ENCODE measurements at regions not wholly inside any gene's neighbourhood (a gene's known extent, or its start where the extent isn't known, plus 50 kb on each side); places are given as distances from the start of the nearest gene placed in this dataset.
"Not testable (repeated sequence)": the region's sequence is repeated elsewhere in the genome, so short reads cannot be mapped to it uniquely, and the experiment has no call there.

- H3K4me3 ChIP-seq (ENCODE audit: low read depth, low read length) = no peak overlapping the region
- TF ChIP-seq, protein P1, sequence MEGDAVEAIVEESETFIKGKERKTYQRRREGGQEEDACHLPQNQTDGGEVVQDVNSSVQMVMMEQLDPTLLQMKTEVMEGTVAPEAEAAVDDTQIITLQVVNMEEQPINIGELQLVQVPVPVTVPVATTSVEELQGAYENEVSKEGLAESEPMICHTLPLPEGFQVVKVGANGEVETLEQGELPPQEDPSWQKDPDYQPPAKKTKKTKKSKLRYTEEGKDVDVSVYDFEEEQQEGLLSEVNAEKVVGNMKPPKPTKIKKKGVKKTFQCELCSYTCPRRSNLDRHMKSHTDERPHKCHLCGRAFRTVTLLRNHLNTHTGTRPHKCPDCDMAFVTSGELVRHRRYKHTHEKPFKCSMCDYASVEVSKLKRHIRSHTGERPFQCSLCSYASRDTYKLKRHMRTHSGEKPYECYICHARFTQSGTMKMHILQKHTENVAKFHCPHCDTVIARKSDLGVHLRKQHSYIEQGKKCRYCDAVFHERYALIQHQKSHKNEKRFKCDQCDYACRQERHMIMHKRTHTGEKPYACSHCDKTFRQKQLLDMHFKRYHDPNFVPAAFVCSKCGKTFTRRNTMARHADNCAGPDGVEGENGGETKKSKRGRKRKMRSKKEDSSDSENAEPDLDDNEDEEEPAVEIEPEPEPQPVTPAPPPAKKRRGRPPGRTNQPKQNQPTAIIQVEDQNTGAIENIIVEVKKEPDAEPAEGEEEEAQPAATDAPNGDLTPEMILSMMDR (IDR thresholded peaks at IDR 0.05; ENCODE audit: control insufficient read depth, extremely low read depth, insufficient read depth) = no peak
- no peak for DNase-seq (ENCODE audit: low read depth)
Measured at GRCh38 chr7:8338206-8338605, 76.2 kb upstream of the ICA1 start.

DNA sequence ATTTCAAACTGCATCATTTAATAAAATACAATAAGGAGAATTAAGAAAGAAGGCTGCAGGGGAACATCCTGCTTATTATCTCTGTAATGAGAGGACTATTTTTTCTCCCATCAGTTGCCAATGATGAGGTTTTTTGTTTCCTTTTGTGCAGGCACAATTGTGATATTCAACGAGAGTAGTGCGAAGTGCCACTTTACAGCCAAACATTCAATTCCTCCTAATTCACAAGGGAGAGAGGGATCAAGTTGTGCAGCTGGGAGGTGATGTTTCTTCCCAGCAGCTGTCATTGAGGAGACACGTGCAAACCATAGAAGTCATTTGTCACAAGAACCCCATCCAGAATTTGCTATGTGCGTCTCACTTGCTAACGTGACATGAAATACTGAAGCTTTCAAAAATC lies 81.6 kb upstream of the ICA1 start:
- no peak for DNase-seq (ENCODE audit: low read depth)
- TF ChIP-seq, protein P1 (IDR thresholded peaks at IDR 0.05; ENCODE audit: control insufficient read depth, extremely low read depth, insufficient read depth) = no peak
- no peak overlapping the region for H3K4me3 ChIP-seq (ENCODE audit: low read depth, low read length)

- H3K4me3 ChIP-seq (ENCODE audit: low read depth, low read length); DNase-seq (ENCODE audit: low read depth): not testable (repeated sequence)
Measured at GRCh38 chr7:8347395-8347794, 85.4 kb upstream of the ICA1 start.

DNA sequence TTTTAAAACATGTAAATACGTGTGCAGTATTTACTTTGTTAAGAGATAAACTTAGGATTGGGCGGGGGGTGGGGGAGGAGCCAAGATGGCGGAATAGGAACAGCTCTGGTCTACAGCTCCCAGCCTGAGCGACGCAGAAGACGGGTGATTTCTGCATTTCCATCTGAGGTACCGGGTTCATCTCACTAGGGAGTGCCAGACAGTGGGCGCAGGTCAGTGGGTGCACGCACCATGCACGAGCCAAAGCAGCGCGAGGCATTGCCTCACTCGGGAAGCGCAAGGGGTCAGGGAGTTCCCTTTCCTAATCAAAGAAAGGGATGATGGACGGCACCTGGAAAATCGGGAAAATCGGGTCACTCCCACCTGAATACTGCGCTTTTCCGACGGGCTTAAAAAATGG lies 81.8 kb upstream of the NXPH1 start:
- H3K4me3 ChIP-seq (ENCODE audit: low read depth, low read length) = peak overlapping the region; percentile 39
- not testable (repeated sequence) for DNase-seq (ENCODE audit: low read depth)

GRCh38 chr7:8353991-8354390 lies 79.4 kb upstream of the NXPH1 start:
- H3K4me3 ChIP-seq (ENCODE audit: low read depth, low read length) = no peak overlapping the region
- DNase-seq (ENCODE audit: low read depth) = no peak
- TF ChIP-seq, protein P1 (IDR thresholded peaks at IDR 0.05; ENCODE audit: control insufficient read depth, extremely low read depth, insufficient read depth) = no peak

GRCh38 chr7:8354503-8354902 lies 78.9 kb upstream of the NXPH1 start:
- TF ChIP-seq, protein P1 (IDR thresholded peaks at IDR 0.05; ENCODE audit: control insufficient read depth, extremely low read depth, insufficient read depth) = no peak
- no peak overlapping the region for H3K4me3 ChIP-seq (ENCODE audit: low read depth, low read length)
- DNase-seq (ENCODE audit: low read depth) = no peak

DNA sequence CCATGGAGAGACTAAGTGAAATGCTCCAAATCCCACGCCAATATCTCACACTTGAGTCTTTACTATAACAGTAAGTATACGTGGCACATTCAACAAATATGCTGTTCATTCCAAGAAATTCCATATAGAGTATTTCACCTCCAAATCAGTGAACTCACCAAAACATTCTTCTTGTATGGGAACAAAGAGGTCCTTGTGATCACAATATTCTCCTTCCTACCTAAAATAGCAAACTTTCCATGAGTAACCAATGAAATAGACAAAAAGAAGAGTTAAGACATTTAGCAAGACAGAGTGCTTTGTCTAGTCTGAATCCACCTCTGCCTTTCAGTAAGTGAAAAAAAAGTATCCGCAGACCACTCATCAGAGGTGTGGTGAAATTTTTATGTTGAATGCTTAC lies 77.3 kb upstream of the NXPH1 start:
- TF ChIP-seq, protein P1 (IDR thresholded peaks at IDR 0.05; ENCODE audit: control insufficient read depth, extremely low read depth, insufficient read depth) = no peak
- no peak overlapping the region for H3K4me3 ChIP-seq (ENCODE audit: low read depth, low read length)
- no peak for DNase-seq (ENCODE audit: low read depth)

- DNase-seq (ENCODE audit: low read depth) = no peak
- TF ChIP-seq, protein P1 (IDR thresholded peaks at IDR 0.05; ENCODE audit: control insufficient read depth, extremely low read depth, insufficient read depth) = no peak
- no peak overlapping the region for H3K4me3 ChIP-seq (ENCODE audit: low read depth, low read length)
Measured at GRCh38 chr7:8357536-8357935, 75.9 kb upstream of the NXPH1 start.

Measured in LNCaP clone FGC (cell line).